ENCODE measurements at regions not wholly inside any gene's neighbourhood (a gene's known extent, or its start where the extent isn't known, plus 50 kb on each side); places are given as distances from the start of the nearest gene placed in this dataset.

DNA sequence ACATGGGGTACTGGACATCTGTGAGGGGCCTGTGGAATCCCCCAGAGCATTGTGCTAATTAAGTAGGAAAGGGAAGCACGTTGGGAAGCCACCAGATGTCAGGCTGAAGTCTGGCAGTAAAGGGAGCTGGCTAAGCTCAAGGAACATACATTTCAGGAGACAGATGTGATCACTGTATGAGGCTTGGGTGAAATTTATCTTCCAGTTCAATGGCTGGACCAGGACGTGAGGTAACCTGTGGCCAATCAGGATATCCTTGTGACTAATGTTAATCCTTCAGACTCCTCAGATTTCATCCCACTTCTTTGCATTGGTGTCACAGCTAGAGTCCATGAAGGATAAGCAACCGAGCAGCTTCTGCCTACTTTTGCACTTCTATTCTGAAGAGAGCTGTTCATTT is 110.2 kb upstream of the APP start:
- TF ChIP-seq, protein P1, sequence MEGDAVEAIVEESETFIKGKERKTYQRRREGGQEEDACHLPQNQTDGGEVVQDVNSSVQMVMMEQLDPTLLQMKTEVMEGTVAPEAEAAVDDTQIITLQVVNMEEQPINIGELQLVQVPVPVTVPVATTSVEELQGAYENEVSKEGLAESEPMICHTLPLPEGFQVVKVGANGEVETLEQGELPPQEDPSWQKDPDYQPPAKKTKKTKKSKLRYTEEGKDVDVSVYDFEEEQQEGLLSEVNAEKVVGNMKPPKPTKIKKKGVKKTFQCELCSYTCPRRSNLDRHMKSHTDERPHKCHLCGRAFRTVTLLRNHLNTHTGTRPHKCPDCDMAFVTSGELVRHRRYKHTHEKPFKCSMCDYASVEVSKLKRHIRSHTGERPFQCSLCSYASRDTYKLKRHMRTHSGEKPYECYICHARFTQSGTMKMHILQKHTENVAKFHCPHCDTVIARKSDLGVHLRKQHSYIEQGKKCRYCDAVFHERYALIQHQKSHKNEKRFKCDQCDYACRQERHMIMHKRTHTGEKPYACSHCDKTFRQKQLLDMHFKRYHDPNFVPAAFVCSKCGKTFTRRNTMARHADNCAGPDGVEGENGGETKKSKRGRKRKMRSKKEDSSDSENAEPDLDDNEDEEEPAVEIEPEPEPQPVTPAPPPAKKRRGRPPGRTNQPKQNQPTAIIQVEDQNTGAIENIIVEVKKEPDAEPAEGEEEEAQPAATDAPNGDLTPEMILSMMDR (IDR thresholded peaks at IDR 0.05), result no peak
- no peak for TF ChIP-seq POLR2A (IDR thresholded peaks at IDR 0.05)
- TF ChIP-seq POLR2AphosphoS5 (IDR thresholded peaks at IDR 0.05), result no peak
- no peak for TF ChIP-seq EP300 (IDR thresholded peaks at IDR 0.05; ENCODE audit: low read depth)

All from transverse colon (tissue), 4 donors.